WI38 (cell line): ENCODE measurements at regions not wholly inside any gene's neighbourhood (a gene's known extent, or its start where the extent isn't known, plus 50 kb on each side); places are given as distances from the start of the nearest gene placed in this dataset.

ENCODE experiments used
- H3K4me3 ChIP-seq: 2 replicates; pipeline ENCODE4 v1.5.1; 2011; ENCODE audit warnings: low read depth, mild to moderate bottlenecking, control low read depth, low read length
- CTCF ChIP-seq: IDR thresholded peaks from 2 replicates; pipeline ENCODE4 v1.5.1; 2012; ENCODE audit warnings: low read depth, mild to moderate bottlenecking, control low read depth, low read length

- no peak overlapping the region for H3K4me3 ChIP-seq
- no peak for TF ChIP-seq CTCF
Observed at GRCh38 chr1:47585141-47585902, 147.5 kb downstream of the FOXD2 start.

GRCh38 chr1:47587891-47588582, 150.2 kb downstream of the FOXD2 start:
- TF ChIP-seq CTCF, result no peak
- no peak overlapping the region for H3K4me3 ChIP-seq

GRCh38 chr1:47590523-47591225, 152.8 kb downstream of the FOXD2 start:
- H3K4me3 ChIP-seq, result no peak overlapping the region
- TF ChIP-seq CTCF, result no peak

GRCh38 chr1:47591801-47592200, 154.0 kb downstream of the FOXD2 start:
- no peak for TF ChIP-seq CTCF
- no peak overlapping the region for H3K4me3 ChIP-seq

- H3K4me3 ChIP-seq, result no peak overlapping the region
- TF ChIP-seq CTCF, result no peak
Observed at GRCh38 chr1:47592296-47593012, 154.6 kb downstream of the FOXD2 start.

- no peak overlapping the region for H3K4me3 ChIP-seq
Observed at GRCh38 chr1:47593013-47593568, 155.2 kb downstream of the FOXD2 start.

More at GRCh38 chr1:47593013-47593568, 155.2 kb downstream of the FOXD2 start:
- TF ChIP-seq CTCF, result no peak
